ENCODE measurements at regions not wholly inside any gene's neighbourhood (a gene's known extent, or its start where the extent isn't known, plus 50 kb on each side); places are given as distances from the start of the nearest gene placed in this dataset.

DNA sequence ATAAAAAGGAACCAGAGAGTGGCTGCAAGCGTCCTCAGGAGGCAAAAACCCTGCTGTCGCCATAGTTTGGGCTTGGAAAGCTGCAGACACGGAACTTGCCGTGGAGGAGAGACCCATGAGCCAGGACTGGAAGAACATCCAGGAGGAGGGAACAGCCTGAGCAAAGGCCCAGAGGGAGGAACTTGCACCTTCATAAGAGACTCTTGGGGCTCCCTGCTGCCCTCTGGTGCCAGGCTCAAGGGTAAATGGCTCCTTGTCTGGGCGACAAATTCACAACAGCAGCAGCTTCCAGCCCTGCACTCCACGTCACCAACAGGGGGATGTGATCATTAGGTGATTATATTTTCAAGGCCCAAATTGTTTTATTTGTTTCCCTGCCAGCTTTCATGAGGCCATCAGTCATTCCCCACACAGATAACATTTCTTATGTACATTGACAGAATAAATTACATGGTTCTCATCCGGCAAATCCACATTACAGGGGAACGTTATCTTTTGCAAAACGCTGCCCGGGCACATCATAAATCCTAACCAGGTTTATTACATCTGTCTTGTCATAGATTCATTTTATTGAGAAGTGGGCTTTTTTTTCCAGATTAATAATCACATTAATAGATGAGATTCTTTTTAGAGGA, 143.0 kb upstream of the GRIK3 start:
- no peaks in the 10 kb centered on the region for H3K9me3 ChIP-seq
- intact Hi-C loops (cut with DNase I), result no loop called here
- ATAC-seq, result no peak
- H3K4me1 ChIP-seq, result no peaks in the 10 kb centered on the region
- H3K27ac ChIP-seq, result no peak overlapping the region
- peak; percentile 53 for DNase-seq
- H3K27me3 ChIP-seq (ENCODE audit: low read depth), result peaks cover 18% of the 10 kb centered on the region
- no peaks in the 10 kb centered on the region for H3K36me3 ChIP-seq
- no peak overlapping the region for H3K4me3 ChIP-seq
- TF ChIP-seq, protein P1, sequence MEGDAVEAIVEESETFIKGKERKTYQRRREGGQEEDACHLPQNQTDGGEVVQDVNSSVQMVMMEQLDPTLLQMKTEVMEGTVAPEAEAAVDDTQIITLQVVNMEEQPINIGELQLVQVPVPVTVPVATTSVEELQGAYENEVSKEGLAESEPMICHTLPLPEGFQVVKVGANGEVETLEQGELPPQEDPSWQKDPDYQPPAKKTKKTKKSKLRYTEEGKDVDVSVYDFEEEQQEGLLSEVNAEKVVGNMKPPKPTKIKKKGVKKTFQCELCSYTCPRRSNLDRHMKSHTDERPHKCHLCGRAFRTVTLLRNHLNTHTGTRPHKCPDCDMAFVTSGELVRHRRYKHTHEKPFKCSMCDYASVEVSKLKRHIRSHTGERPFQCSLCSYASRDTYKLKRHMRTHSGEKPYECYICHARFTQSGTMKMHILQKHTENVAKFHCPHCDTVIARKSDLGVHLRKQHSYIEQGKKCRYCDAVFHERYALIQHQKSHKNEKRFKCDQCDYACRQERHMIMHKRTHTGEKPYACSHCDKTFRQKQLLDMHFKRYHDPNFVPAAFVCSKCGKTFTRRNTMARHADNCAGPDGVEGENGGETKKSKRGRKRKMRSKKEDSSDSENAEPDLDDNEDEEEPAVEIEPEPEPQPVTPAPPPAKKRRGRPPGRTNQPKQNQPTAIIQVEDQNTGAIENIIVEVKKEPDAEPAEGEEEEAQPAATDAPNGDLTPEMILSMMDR (IDR thresholded peaks at IDR 0.05), result peak; percentile 32

DNA sequence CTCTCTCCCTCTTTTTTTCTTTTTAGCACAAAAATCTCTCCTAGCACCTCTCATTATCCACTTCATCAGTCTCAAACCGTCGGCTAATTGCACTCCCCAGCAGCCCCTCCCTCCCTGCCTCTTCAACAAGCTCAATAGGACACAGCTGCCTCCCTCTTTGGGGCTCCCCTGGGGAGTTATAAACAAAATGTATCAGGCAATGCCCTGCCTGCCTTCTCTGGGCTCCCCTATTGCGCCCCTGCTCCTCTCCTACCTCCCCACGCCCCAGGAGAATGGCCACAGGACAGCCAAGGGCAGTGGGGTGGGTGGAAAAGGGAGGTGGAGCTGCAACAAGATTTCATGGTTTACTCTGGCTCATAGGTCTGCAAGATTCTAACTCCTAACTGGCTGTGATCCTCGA, 147.1 kb upstream of the GRIK3 start:
- no peak for DNase-seq
- Histone ChIP-seq H3K4me1 (no peaks in the 10 kb centered on the region), H3K36me3 (no peaks in the 10 kb centered on the region), H3K4me3 (no peak overlapping the region), H3K9me3 (no peaks in the 10 kb centered on the region), H3K27me3 (ENCODE audit: low read depth) (peaks cover 18% of the 10 kb centered on the region), H3K27ac (no peak overlapping the region)
- intact Hi-C loops (cut with DNase I), result no loop called here
- TF ChIP-seq, protein P1 (IDR thresholded peaks at IDR 0.05), result no peak
- ATAC-seq, result no peak

DNA sequence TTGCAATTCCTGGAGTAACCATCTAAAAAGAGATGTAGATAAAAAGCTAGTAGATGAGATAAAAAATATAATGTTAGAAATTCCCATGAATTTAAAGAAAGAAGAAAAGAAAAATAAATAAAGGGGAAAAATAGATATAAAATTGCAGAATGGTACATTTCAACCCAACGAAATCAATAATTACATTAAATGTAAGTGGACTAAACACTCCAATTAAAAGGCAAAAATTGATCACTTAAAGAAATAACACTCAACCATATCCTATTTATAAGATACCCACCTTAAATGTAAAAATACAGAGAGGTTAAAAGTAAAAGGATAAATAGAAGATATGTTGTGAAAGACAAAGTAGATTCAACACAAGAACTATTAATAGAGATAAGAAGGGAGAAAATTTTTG, 150.5 kb upstream of the GRIK3 start:
- no peaks in the 10 kb centered on the region for H3K4me1 ChIP-seq
- intact Hi-C loops (cut with DNase I), result no loop called here
- H3K4me3 ChIP-seq, result no peak overlapping the region
- H3K9me3 ChIP-seq, result no peaks in the 10 kb centered on the region
- ATAC-seq (no peak), DNase-seq (no peak)
- TF ChIP-seq, protein P1 (IDR thresholded peaks at IDR 0.05), result no peak
- no peak overlapping the region for H3K27ac ChIP-seq
- H3K27me3 ChIP-seq (ENCODE audit: low read depth), result peaks cover 21% of the 10 kb centered on the region
- H3K36me3 ChIP-seq, result no peaks in the 10 kb centered on the region

DNA sequence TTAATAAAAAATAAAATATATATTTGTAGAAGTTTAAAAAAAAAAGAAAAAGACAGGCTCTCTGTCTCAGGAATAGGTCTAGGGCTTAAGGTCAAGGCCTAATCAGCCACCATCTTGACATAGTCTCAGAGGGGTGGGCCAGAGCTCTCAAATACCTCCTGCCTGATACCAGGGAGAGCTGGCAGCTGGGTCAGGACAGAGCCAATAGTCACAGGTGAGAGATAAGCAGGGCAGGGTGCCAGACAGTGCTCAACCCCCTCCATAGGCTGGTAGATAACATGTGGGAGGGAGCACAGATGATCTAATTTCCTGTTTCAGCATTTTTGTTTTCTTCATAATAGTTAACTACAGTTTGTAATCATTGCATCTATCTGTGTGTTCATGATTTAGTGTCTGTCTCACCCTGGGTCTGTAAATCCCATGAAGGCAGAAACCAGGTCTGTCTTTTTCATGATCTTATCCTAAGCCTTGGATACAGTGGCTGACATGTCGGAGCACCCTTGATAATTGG, 152.0 kb upstream of the GRIK3 start:
- intact Hi-C loops (cut with DNase I), result no loop called here
- no peak for ATAC-seq

DNA sequence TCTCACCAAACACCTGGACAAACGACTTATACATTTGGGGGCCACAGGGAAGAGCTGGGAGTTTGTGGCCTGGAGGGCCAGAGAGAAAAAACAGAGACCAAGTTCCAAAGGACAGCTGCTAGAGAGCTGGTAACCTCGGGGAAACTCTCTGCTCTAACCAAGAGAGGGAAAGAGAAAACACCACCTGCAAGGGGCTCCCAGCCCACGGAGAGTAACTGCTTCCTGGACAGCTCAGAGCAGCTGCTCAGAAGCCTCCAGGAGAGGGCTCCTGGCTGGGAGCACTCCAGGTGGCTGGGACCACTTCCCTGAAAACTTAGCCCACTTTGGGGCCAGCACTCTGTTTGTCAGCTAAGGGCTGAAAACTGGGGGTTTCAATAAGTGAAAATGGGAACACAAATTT, 154.8 kb upstream of the GRIK3 start:
- no peaks in the 10 kb centered on the region for H3K9me3 ChIP-seq
- no peak overlapping the region for H3K4me3 ChIP-seq
- no peak overlapping the region for H3K27ac ChIP-seq
- peaks cover 7% of the 10 kb centered on the region for H3K27me3 ChIP-seq (ENCODE audit: low read depth)
- no peaks in the 10 kb centered on the region for H3K4me1 ChIP-seq
- intact Hi-C loops (cut with DNase I), result no loop called here
- ATAC-seq, result no peak
- H3K36me3 ChIP-seq, result no peaks in the 10 kb centered on the region
- TF ChIP-seq, protein P1 (IDR thresholded peaks at IDR 0.05), result no peak
- no peak for DNase-seq

More for the DNA sequence above, 152.0 kb upstream of the GRIK3 start:
- DNase-seq, result no peak
- Histone ChIP-seq H3K4me1 (no peaks in the 10 kb centered on the region), H3K27me3 (ENCODE audit: low read depth) (peaks cover 18% of the 10 kb centered on the region), H3K36me3 (no peaks in the 10 kb centered on the region), H3K27ac (no peak overlapping the region), H3K4me3 (no peak overlapping the region), H3K9me3 (no peaks in the 10 kb centered on the region)
- TF ChIP-seq, protein P1 (IDR thresholded peaks at IDR 0.05), result no peak

Data from lower lobe of right lung (tissue), 2 donors.